ENCODE measurements at regions not wholly inside any gene's neighbourhood (a gene's known extent, or its start where the extent isn't known, plus 50 kb on each side); places are given as distances from the start of the nearest gene placed in this dataset.
A peak's percentile ranks its signal among the peaks of the same experiment; 100 is the strongest.
"Not testable (repeated sequence)": the region's sequence is repeated elsewhere in the genome, so short reads cannot be mapped to it uniquely, and the experiment has no call there.

GRCh38 chr4:128538111-128538882, 250.7 kb upstream of the PGRMC2 start:
- TF ChIP-seq, protein P1, sequence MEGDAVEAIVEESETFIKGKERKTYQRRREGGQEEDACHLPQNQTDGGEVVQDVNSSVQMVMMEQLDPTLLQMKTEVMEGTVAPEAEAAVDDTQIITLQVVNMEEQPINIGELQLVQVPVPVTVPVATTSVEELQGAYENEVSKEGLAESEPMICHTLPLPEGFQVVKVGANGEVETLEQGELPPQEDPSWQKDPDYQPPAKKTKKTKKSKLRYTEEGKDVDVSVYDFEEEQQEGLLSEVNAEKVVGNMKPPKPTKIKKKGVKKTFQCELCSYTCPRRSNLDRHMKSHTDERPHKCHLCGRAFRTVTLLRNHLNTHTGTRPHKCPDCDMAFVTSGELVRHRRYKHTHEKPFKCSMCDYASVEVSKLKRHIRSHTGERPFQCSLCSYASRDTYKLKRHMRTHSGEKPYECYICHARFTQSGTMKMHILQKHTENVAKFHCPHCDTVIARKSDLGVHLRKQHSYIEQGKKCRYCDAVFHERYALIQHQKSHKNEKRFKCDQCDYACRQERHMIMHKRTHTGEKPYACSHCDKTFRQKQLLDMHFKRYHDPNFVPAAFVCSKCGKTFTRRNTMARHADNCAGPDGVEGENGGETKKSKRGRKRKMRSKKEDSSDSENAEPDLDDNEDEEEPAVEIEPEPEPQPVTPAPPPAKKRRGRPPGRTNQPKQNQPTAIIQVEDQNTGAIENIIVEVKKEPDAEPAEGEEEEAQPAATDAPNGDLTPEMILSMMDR (IDR thresholded peaks at IDR 0.05): no peak
- ATAC-seq (ENCODE audit: low FRiP score) (no peak), DNase-seq (ENCODE audit: low spot score) (no peak)

- no peak for ATAC-seq (ENCODE audit: low FRiP score)
- TF ChIP-seq, protein P1 (IDR thresholded peaks at IDR 0.05): no peak
- no peak for DNase-seq (ENCODE audit: low spot score)
Observed at GRCh38 chr4:128536746-128537145, 249.1 kb upstream of the PGRMC2 start.

DNA sequence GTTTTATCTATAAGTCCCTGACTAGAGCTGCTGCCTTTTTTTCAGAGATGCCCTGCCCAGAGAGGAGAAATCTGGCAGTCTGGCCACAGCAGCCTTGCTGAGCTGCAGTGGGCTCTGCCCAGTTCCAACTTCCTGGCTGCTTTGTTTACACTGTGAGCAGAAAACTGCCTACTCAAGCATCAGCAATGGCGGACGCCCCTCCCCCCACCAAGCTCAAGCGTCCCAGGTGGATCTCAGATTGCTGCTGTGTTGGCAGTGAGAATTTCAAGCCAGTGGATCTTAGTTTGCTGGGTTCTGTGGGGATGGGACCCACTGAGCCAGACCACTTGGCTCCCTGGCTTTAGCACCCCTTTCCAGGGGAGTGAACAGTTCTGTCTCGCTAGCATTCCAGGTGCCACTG, 247.9 kb upstream of the PGRMC2 start:
- DNase-seq (ENCODE audit: low spot score); ATAC-seq (ENCODE audit: low FRiP score): not testable (repeated sequence)

GRCh38 chr4:128528793-128529553, 241.4 kb upstream of the PGRMC2 start:
- ATAC-seq (ENCODE audit: low FRiP score) (peak; percentile 96), DNase-seq (ENCODE audit: low spot score) (no peak)
- TF ChIP-seq, protein P1 (IDR thresholded peaks at IDR 0.05): no peak

GRCh38 chr4:128527946-128528576, 240.4 kb upstream of the PGRMC2 start:
- TF ChIP-seq, protein P1 (IDR thresholded peaks at IDR 0.05): no peak
- no peak for ATAC-seq (ENCODE audit: low FRiP score)

DNA sequence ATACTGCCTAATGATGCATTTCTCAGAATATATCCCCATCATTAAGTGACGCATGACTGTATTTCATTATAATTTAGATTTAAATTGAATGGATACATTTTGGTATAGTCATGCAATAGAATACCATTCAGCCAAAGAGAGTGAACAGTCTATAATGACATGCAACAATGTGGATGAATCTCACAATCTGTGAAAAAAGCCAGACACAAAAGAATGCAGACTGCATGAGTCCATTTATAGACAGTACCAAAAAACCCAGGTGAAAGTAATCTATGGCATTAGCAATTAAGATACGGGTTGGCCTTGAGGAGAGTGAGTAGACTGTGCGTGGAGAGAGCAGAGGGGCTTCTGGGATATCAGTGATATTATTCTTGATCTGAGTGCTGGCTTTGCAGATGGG, 239.7 kb upstream of the PGRMC2 start:
- TF ChIP-seq, protein P1 (IDR thresholded peaks at IDR 0.05): no peak
- DNase-seq (ENCODE audit: low spot score) (no peak), ATAC-seq (ENCODE audit: low FRiP score) (no peak)

More at GRCh38 chr4:128527946-128528576, 240.4 kb upstream of the PGRMC2 start:
- DNase-seq (ENCODE audit: low spot score): no peak

- ATAC-seq (ENCODE audit: low FRiP score): peak; percentile 51
- TF ChIP-seq, protein P1 (IDR thresholded peaks at IDR 0.05): no peak
- DNase-seq (ENCODE audit: low spot score): no peak
Observed at GRCh38 chr4:128525992-128526630, 238.5 kb upstream of the PGRMC2 start.

Data from omental fat pad (tissue), 3 donors.